ENCODE measurements at regions not wholly inside any gene's neighbourhood (a gene's known extent, or its start where the extent isn't known, plus 50 kb on each side); places are given as distances from the start of the nearest gene placed in this dataset.

DNA sequence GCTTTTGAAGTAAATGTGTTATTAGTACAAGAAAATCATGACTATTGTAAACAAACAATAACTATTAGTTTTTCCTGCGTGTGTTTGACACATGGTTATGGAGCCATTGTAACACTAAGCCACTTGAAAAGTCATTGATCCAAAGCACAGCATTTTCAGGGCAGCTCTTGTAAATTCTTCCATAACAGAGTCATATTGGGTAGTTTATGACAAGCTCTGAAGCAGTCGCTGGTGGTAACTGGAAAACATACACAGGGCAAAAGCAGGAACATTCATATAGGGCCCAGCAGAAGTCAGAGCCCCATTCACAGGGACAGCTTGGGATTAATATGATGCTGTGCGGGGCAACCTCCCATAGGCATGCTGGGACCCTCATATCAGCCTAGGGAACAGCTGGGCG lies 483.2 kb upstream of the PTBP2 start:
- TF ChIP-seq CTCF (optimal IDR thresholded peaks at IDR 0.05 in 1 of 3, IDR thresholded peaks at IDR 0.05 in 1 of 3, conservative IDR thresholded peaks at IDR 0.05 in 1 of 3; ENCODE audit: extremely low read depth in 1 of 3, insufficient read depth in 2 of 3, low read length in 3 of 3) (no peak), EZH2 (IDR thresholded peaks at IDR 0.05; ENCODE audit: low read length) (no peak)

All from keratinocyte (primary cell).